Vagina (tissue), 2 donors: ENCODE measurements at regions not wholly inside any gene's neighbourhood (a gene's known extent, or its start where the extent isn't known, plus 50 kb on each side); places are given as distances from the start of the nearest gene placed in this dataset.
A peak's percentile ranks its signal among the peaks of the same experiment; 100 is the strongest.

Experiments used
- CTCF ChIP-seq, 3 experiments: fragments of 450-650 bp in 2 of 3; fragments of 200-600 bp in 1 of 3; sonication (generic) in 1 of 3; IDR thresholded peaks; one replicate each; pipeline ENCODE4 v1.5.1; 2017 to 2019; ENCODE audit warnings: antibody characterized with exemption in 3 of 3, mild to moderate bottlenecking in 2 of 3, moderate library complexity in 2 of 3
- POLR2A ChIP-seq, 2 donors: fragments of 450-650 bp; IDR thresholded peaks; one replicate each; pipeline ENCODE4 v1.6.1; 2017; ENCODE audit warnings: antibody characterized with exemption in 2 of 2, mild to moderate bottlenecking in 2 of 2, moderate library complexity in 2 of 2
- POLR2AphosphoS5 ChIP-seq, 2 donors: sonication (generic); formaldehyde crosslinking; IDR thresholded peaks; one replicate each; pipeline ENCODE4 v1.9.0; 2017; ENCODE audit warnings: antibody characterized with exemption in 2 of 2, mild to moderate bottlenecking in 2 of 2, low read depth in 1 of 2; ENCODE audit not compliant: insufficient read depth in 1 of 2

GRCh38 chr9:89655990-89656657 is 51.3 kb downstream of the GADD45G start:
- peak in 1 of 2 donors; percentile 81 for TF ChIP-seq POLR2AphosphoS5 (IDR thresholded peaks at IDR 0.05; ENCODE audit: insufficient read depth in 1 of 2, low read depth in 1 of 2)
- TF ChIP-seq CTCF (IDR thresholded peaks at IDR 0.05) = no peak
- TF ChIP-seq POLR2A (IDR thresholded peaks at IDR 0.05) = no peak
